IMR-90 (cell line): ENCODE measurements at regions not wholly inside any gene's neighbourhood (a gene's known extent, or its start where the extent isn't known, plus 50 kb on each side); places are given as distances from the start of the nearest gene placed in this dataset.

ENCODE experiments used
- CEBPB ChIP-seq: IDR thresholded peaks from 2 replicates; pipeline ENCODE4 v1.6.1; 2012; ENCODE audit warnings: low read depth, low read length, improper control_type of control experiment
- FOS ChIP-seq: fragments of 150-350 bp; IDR thresholded peaks from 2 replicates; pipeline ENCODE4 v1.6.1; 2016; ENCODE audit warnings: low read depth, low read length
- MAFK ChIP-seq: IDR thresholded peaks from 2 replicates; pipeline ENCODE4 v1.6.1; 2012; ENCODE audit warnings: low read depth, low read length, improper control_type of control experiment
- MAZ ChIP-seq: IDR thresholded peaks from 2 replicates; pipeline ENCODE4 v1.6.1; 2012; ENCODE audit warnings: low read depth, mild to moderate bottlenecking, low read length, improper control_type of control experiment, moderate library complexity, borderline replicate concordance
- NFE2L2 ChIP-seq: fragments of 150-350 bp; IDR thresholded peaks from 2 replicates; pipeline ENCODE4 v1.6.1; 2016; ENCODE audit warnings: low read depth, mild to moderate bottlenecking, low read length
- POLR2A ChIP-seq: IDR thresholded peaks from 2 replicates; pipeline ENCODE4 v1.6.1; 2012; ENCODE audit warnings: mild to moderate bottlenecking, low read depth, low read length
- RAD21 ChIP-seq: IDR thresholded peaks from 2 replicates; pipeline ENCODE4 v1.6.1; 2012; ENCODE audit warnings: low read length, improper control_type of control experiment
- RFX5 ChIP-seq: IDR thresholded peaks from 2 replicates; pipeline ENCODE4 v1.8.0; 2012; ENCODE audit warnings: low read depth, mild to moderate bottlenecking, low read length, moderate library complexity
- SMC3 ChIP-seq: fragments of 150-350 bp; IDR thresholded peaks from 2 replicates; pipeline ENCODE4 v1.6.1; 2016; ENCODE audit warnings: low read depth, mild to moderate bottlenecking, antibody characterized with exemption, low read length, moderate library complexity
- USF2 ChIP-seq: fragments of 150-350 bp; IDR thresholded peaks from 2 replicates; pipeline ENCODE4 v1.6.1; 2017; ENCODE audit warnings: mild to moderate bottlenecking, antibody characterized with exemption, low read length, low read depth
- TF ChIP-seq, protein P1 (sequence below): conservative IDR thresholded peaks from 2 replicates; pipeline ENCODE4 v1.5.1; 2012; ENCODE audit warnings: mild to moderate bottlenecking, low read depth, low read length, improper control_type of control experiment
- TF ChIP-seq, protein P2 (sequence below): fragments of 150-350 bp; IDR thresholded peaks from 2 replicates; pipeline ENCODE4 v1.6.1; 2016; ENCODE audit warnings: low read depth, mild to moderate bottlenecking, low read length, moderate library complexity, borderline replicate concordance

- TF ChIP-seq, protein P1, sequence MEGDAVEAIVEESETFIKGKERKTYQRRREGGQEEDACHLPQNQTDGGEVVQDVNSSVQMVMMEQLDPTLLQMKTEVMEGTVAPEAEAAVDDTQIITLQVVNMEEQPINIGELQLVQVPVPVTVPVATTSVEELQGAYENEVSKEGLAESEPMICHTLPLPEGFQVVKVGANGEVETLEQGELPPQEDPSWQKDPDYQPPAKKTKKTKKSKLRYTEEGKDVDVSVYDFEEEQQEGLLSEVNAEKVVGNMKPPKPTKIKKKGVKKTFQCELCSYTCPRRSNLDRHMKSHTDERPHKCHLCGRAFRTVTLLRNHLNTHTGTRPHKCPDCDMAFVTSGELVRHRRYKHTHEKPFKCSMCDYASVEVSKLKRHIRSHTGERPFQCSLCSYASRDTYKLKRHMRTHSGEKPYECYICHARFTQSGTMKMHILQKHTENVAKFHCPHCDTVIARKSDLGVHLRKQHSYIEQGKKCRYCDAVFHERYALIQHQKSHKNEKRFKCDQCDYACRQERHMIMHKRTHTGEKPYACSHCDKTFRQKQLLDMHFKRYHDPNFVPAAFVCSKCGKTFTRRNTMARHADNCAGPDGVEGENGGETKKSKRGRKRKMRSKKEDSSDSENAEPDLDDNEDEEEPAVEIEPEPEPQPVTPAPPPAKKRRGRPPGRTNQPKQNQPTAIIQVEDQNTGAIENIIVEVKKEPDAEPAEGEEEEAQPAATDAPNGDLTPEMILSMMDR, result no peak
- TF ChIP-seq POLR2A (no peak), MAZ (no peak), USF2 (no peak), RAD21 (no peak), CEBPB (no peak), RFX5 (no peak), NFE2L2 (no peak), FOS (no peak), SMC3 (no peak), MAFK (no peak)
- TF ChIP-seq, protein P2, sequence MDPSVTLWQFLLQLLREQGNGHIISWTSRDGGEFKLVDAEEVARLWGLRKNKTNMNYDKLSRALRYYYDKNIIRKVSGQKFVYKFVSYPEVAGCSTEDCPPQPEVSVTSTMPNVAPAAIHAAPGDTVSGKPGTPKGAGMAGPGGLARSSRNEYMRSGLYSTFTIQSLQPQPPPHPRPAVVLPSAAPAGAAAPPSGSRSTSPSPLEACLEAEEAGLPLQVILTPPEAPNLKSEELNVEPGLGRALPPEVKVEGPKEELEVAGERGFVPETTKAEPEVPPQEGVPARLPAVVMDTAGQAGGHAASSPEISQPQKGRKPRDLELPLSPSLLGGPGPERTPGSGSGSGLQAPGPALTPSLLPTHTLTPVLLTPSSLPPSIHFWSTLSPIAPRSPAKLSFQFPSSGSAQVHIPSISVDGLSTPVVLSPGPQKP, result no peak
These were observed 1074.8 kb upstream of the CDH2 start for GRCh38 chr18:29251681-29252080.
